GM10266 (cell line): ENCODE measurements at regions not wholly inside any gene's neighbourhood (a gene's known extent, or its start where the extent isn't known, plus 50 kb on each side); places are given as distances from the start of the nearest gene placed in this dataset.
"Not testable (repeated sequence)": the region's sequence is repeated elsewhere in the genome, so short reads cannot be mapped to it uniquely, and the experiment has no call there.

Source experiments
- DNase-seq: peaks from one replicate; pipeline ENCODE4 v3.0.0; 2012; ENCODE audit errors: extremely low spot score
- TF ChIP-seq, protein P1 (sequence below): IDR thresholded peaks from 2 replicates; pipeline ENCODE4 v1.5.1; 2012; ENCODE audit warnings: mild to moderate bottlenecking, low read depth; ENCODE audit not compliant: control insufficient read depth, insufficient read depth; ENCODE audit errors: missing control alignments

DNA sequence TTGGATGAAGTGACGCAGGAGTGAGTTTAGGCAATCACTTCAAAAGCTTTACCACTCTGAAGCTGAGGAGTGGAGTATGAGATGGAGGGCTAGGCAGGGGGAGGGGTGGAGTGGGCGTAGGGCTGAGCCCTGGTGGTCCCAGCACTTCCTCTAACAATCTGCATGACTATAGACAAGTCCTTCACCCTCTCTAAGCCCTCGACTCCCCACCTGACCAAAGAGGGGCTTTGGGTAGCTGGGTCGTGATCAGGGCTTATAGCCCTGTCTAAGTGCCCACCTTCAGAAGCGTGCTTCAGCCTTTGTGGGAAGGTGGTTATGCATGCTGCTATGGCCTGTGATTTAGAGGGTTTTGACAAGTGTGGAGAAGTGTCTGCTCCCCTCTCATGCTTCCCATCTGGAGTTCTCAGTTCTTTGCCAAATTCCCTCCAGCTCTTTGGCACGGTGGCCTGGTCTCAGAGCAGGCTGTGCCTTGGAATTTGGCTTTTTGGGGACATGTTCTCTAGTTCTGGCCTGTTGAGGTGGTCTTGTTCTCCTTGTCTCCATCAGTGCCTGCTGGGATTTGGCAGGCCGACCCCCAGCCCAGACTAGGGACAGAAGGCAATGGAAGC lies 53.0 kb downstream of the ACTBL2 start:
- TF ChIP-seq, protein P1, sequence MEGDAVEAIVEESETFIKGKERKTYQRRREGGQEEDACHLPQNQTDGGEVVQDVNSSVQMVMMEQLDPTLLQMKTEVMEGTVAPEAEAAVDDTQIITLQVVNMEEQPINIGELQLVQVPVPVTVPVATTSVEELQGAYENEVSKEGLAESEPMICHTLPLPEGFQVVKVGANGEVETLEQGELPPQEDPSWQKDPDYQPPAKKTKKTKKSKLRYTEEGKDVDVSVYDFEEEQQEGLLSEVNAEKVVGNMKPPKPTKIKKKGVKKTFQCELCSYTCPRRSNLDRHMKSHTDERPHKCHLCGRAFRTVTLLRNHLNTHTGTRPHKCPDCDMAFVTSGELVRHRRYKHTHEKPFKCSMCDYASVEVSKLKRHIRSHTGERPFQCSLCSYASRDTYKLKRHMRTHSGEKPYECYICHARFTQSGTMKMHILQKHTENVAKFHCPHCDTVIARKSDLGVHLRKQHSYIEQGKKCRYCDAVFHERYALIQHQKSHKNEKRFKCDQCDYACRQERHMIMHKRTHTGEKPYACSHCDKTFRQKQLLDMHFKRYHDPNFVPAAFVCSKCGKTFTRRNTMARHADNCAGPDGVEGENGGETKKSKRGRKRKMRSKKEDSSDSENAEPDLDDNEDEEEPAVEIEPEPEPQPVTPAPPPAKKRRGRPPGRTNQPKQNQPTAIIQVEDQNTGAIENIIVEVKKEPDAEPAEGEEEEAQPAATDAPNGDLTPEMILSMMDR, result no peak
- DNase-seq, result no peak

DNA sequence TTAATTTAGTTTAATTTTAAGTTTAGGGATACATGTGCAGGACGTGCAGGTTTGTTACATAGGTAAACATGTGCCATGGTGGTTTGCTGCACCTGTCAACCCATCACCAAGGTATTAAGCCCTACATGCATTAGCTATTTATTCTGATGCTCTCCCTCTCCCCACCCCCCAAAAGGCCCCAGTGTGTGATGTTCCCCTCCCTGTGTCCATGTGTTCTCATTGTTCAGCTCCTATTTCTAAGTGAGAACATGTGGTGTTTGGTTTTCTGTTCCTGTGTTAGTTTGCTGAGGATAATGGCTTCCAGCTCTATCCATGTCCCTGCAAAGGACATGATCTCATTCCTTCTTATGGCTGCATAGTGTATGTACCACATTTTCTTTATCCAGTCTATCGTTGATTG lies 53.6 kb downstream of the ACTBL2 start:
- DNase-seq, result not testable (repeated sequence)

DNA sequence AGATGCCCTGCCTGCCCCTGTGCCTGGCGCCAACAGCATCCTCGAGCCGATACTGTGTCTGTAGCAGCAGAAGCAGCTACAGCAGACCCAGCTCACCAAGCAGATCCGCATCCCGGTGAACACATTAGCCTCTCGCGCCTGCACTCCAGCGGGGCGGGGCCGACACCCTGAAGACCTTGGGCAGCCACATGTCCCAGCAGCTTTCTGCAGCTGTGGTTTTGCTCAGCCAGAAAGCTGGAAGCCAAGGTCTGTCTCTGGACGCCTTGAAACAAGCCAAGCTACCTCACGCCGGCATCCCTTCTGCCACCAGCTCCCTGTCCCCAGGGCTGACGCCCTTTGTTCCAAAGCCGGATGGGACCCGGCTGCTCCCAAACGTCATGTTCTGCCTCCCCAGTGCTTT lies 59.6 kb downstream of the ACTBL2 start:
- no peak for DNase-seq
- TF ChIP-seq, protein P1, result no peak

DNA sequence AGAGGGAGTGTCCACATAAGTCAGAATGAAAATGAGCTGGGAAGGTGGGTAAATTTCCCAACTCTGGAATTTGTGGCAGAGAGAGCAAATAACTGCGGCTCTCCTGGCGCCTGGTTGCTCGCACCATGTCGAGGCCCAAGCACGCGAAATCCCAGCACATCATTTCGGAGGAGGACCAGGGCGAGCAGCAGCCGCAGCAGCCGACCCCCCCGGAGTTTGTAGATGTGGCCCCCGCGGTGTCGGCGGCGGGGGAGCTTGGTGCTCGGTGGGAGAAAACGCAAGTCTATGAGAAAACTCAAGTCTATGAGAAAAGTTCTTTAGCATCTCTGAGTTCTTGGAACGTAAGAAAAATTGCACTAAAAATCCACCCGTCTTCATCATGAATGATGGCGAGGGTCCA lies 60.3 kb downstream of the ACTBL2 start:
- DNase-seq, result no peak
- TF ChIP-seq, protein P1, result no peak

DNA sequence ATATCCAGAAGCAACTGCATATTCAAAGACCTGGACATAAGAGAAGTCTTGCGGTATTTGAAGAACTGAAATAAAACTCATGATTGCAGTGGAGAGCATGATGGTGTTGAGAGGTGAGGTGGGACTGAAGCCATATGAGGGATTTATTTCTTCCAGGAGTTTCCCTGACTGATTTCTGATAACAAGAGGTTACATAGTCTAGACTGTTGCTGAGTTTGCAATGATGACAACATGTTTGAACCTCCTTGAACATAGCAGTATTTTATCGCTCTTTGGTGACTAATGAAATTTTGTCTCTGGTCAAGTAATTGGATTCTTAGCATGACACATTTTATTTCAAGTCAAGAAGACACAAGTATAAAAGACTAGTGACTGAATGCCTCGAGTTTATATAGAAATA lies 61.8 kb downstream of the ACTBL2 start:
- no peak for DNase-seq
- TF ChIP-seq, protein P1, result no peak

DNA sequence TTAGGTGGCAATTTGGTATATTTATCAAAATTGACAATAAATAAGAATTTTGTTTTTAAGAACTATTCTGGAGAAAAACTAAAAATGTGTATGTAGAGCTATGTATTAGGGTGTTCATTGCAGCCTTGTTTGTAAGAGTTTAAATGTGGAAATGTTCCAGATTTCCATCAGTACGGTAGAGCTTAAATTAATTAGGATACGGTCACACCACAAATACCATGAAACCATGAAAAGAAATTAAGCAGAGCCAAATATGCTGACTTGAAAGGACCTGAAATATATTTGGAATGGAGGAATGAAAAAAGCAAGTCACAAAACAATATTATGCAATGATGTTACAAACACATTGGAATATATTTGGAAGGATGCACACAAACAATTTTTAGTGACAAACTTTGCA lies 64.6 kb downstream of the ACTBL2 start:
- DNase-seq, result no peak
- TF ChIP-seq, protein P1, result no peak

DNA sequence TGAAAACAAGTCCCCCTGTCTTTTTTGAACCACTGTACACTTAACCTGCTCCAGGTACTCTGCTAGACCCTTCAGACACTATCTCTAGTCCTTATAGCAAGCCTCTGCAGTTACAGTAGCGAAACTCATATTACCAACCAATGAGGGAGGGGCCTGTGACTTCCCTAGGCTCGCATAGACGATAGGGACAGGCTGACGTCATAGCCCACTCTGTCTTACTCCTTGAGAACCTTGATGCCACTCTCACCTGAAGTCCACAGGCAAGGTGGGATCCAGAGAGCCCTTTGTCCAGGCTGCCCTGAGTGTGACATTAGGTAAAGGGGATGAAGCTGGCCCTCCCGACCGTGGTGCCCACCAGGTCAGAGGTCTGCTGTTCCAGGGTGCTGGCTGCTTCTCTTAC lies 65.3 kb downstream of the ACTBL2 start:
- DNase-seq, result no peak
- TF ChIP-seq, protein P1, result no peak

DNA sequence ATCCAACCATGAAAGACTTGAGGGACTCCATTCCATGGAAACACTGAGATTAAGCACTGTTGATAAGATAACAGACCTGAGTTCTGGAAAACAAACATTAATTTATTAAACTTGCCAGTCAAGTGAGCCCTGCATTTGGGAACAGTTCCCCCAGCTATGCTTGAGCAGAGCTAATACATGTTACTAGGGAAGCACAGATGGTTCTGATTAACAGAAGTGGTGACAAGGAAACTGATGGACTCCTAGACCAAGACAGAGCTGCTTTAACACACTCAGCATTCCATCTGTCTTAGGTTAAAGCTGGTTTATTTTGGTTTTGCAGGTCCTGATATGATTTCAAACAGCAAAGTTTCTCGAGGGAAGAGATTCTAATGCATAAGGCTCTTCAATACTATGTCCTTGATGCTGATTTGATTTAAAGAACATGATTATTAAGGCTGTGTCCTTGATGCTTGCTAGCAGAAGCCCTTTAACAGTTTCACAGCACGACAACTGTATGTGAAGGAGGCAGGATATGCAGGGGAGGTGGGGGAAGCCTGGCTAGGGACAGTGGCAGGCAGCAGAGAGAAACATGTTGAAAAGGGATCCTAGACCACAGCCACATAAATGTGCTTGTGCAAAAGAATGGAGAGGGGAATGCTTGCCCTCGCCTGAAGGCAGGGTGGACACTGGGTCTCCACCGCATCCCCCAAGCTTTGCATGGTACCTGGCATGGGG lies 66.2 kb downstream of the ACTBL2 start:
- no peak for DNase-seq
- TF ChIP-seq, protein P1, result no peak
